PFSK-1 (cell line): ENCODE measurements at regions not wholly inside any gene's neighbourhood (a gene's known extent, or its start where the extent isn't known, plus 50 kb on each side); places are given as distances from the start of the nearest gene placed in this dataset.

ENCODE experiments used
- FOXP2 ChIP-seq: optimal IDR thresholded peaks from 2 replicates; pipeline ENCODE3; 2011; ENCODE audit warnings: borderline replicate concordance, control low read depth, inconsistent platforms; ENCODE audit not compliant: insufficient read depth; ENCODE audit errors: extremely low read length, extremely low read depth
- POLR2AphosphoS5 ChIP-seq: IDR thresholded peaks from 2 replicates; pipeline ENCODE4 v1.6.1; 2012; ENCODE audit warnings: low read depth, mild to moderate bottlenecking, control low read depth, low read length, moderate library complexity
- REST ChIP-seq, 2 experiments: IDR thresholded peaks; 2 replicates each; pipeline versions ENCODE4 v1.6.1 to v1.8.0; 2011 to 2012; ENCODE audit warnings: low read depth in 2 of 2, low read length in 2 of 2, control low read depth in 1 of 2, inconsistent platforms in 1 of 2, mild to moderate bottlenecking in 1 of 2, moderate library complexity in 1 of 2; ENCODE audit not compliant: insufficient read depth in 1 of 2
- SIN3A ChIP-seq: IDR thresholded peaks from 2 replicates; pipeline ENCODE4 v1.6.1; 2012; ENCODE audit warnings: mild to moderate bottlenecking, low read length, moderate library complexity, borderline replicate concordance; ENCODE audit not compliant: insufficient read depth
- TAF1 ChIP-seq: IDR thresholded peaks from 2 replicates; pipeline ENCODE4 v1.6.1; 2012; ENCODE audit warnings: low read length, control low read depth, borderline replicate concordance; ENCODE audit not compliant: insufficient read depth

- TF ChIP-seq TAF1 (no peak), POLR2AphosphoS5 (no peak)
Measured at GRCh38 chr14:28321475-28322244, 444.9 kb upstream of the FOXG1 start.

- no peak for TF ChIP-seq FOXP2
- TF ChIP-seq SIN3A: no peak
- no peak for TF ChIP-seq TAF1
- no peak for TF ChIP-seq REST (IDR thresholded peaks at IDR 0.05; ENCODE audit: insufficient read depth in 1 of 2, low read depth in 2 of 2, low read length in 2 of 2)
- TF ChIP-seq POLR2AphosphoS5: no peak
Measured at GRCh38 chr14:28323366-28323765, 443.2 kb upstream of the FOXG1 start.

GRCh38 chr14:28323951-28324741 is 442.4 kb upstream of the FOXG1 start:
- TF ChIP-seq REST (IDR thresholded peaks at IDR 0.05; ENCODE audit: insufficient read depth in 1 of 2, low read depth in 2 of 2, low read length in 2 of 2) (no peak), SIN3A (no peak), POLR2AphosphoS5 (no peak), FOXP2 (no peak), TAF1 (no peak)

GRCh38 chr14:28340816-28341215 is 425.8 kb upstream of the FOXG1 start:
- TF ChIP-seq REST (IDR thresholded peaks at IDR 0.05; ENCODE audit: insufficient read depth in 1 of 2, low read depth in 2 of 2, low read length in 2 of 2) (no peak), FOXP2 (no peak), SIN3A (no peak), TAF1 (no peak), POLR2AphosphoS5 (no peak)

- TF ChIP-seq POLR2AphosphoS5: no peak
- TF ChIP-seq SIN3A: no peak
- TF ChIP-seq REST (IDR thresholded peaks at IDR 0.05; ENCODE audit: insufficient read depth in 1 of 2, low read depth in 2 of 2, low read length in 2 of 2): no peak
Measured at GRCh38 chr14:28344381-28344780, 422.2 kb upstream of the FOXG1 start.
